Epithelial cell of esophagus (primary cell): ENCODE measurements at regions not wholly inside any gene's neighbourhood (a gene's known extent, or its start where the extent isn't known, plus 50 kb on each side); places are given as distances from the start of the nearest gene placed in this dataset.

Experiments used
- DNase-seq: peaks from one replicate; pipeline ENCODE4 v3.0.0; 2010; ENCODE audit warnings: low read depth
- H3K4me3 ChIP-seq: 2 replicates; pipeline ENCODE4 v1.5.1; 2011; ENCODE audit warnings: mild to moderate bottlenecking, low read length, control low read depth
- CTCF ChIP-seq: IDR thresholded peaks from 2 replicates; pipeline ENCODE4 v1.5.1; 2011; ENCODE audit warnings: low read depth, mild to moderate bottlenecking, low read length, control low read depth, inconsistent platforms; ENCODE audit not compliant: insufficient read depth; ENCODE audit errors: missing control alignments

GRCh38 chr12:97005174-97005573 lies 98.1 kb downstream of the NEDD1 start:
- no peak for TF ChIP-seq CTCF
- H3K4me3 ChIP-seq: no peak overlapping the region
- DNase-seq: no peak

- no peak for TF ChIP-seq CTCF
- no peak for DNase-seq
Measured at GRCh38 chr12:97005646-97006045, 98.6 kb downstream of the NEDD1 start.

GRCh38 chr12:97006585-97006984 lies 99.5 kb downstream of the NEDD1 start:
- peak; percentile 88 for DNase-seq
- no peak overlapping the region for H3K4me3 ChIP-seq
- no peak for TF ChIP-seq CTCF

More at GRCh38 chr12:97005646-97006045, 98.6 kb downstream of the NEDD1 start:
- H3K4me3 ChIP-seq: no peak overlapping the region

- H3K4me3 ChIP-seq: no peak overlapping the region
- TF ChIP-seq CTCF: no peak
- no peak for DNase-seq
Measured at GRCh38 chr12:97016163-97016562, 109.1 kb downstream of the NEDD1 start.

- no peak for DNase-seq
- TF ChIP-seq CTCF: no peak
- no peak overlapping the region for H3K4me3 ChIP-seq
Measured at GRCh38 chr12:97017213-97017612, 110.2 kb downstream of the NEDD1 start.

GRCh38 chr12:97022536-97023230 lies 115.6 kb downstream of the NEDD1 start:
- DNase-seq: no peak

More at GRCh38 chr12:97022536-97023230, 115.6 kb downstream of the NEDD1 start:
- no peak overlapping the region for H3K4me3 ChIP-seq
- no peak for TF ChIP-seq CTCF
